Mammary epithelial cell (primary cell): ENCODE measurements at regions not wholly inside any gene's neighbourhood (a gene's known extent, or its start where the extent isn't known, plus 50 kb on each side); places are given as distances from the start of the nearest gene placed in this dataset.

Source experiments
- CTCF ChIP-seq, 2 donors: IDR thresholded peaks in 1 of 2; conservative IDR thresholded peaks in 1 of 2; 2 replicates each; pipeline ENCODE4 v1.5.1; 2011 to 2012; ENCODE audit warnings: inconsistent platforms in 2 of 2, low read length in 2 of 2, mild to moderate bottlenecking in 2 of 2, control low read depth in 1 of 2, low read depth in 1 of 2; ENCODE audit not compliant: insufficient read depth in 1 of 2; ENCODE audit errors: extremely low read depth in 1 of 2
- EZH2 ChIP-seq: IDR thresholded peaks from 2 replicates; pipeline ENCODE4 v1.6.1; 2012; ENCODE audit warnings: low read length, inconsistent platforms, borderline replicate concordance

DNA sequence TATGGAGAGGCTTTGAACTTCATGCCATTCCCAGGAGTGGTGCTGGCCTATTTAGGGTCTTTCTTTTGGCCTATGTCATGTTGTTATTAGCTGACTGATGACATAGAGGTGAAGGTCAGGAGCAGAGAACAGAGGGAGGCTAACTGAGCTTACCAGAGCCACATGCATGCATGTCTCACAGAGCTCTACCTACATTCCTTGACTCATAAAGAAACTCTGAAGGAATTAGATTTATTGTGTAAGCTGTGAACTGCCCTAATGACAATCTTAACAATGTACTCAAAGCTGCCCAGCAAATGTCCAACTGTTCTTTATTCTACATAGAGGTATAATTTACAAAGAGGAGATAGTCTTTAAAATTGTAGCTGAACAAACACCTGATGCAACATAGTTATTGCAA is 192.7 kb upstream of the CNR1 start:
- no peak for TF ChIP-seq CTCF (conservative IDR thresholded peaks at IDR 0.05 in 1 of 2, IDR thresholded peaks at IDR 0.05 in 1 of 2; ENCODE audit: extremely low read depth in 1 of 2, insufficient read depth in 1 of 2, low read depth in 1 of 2, low read length in 2 of 2)
- no peak for TF ChIP-seq EZH2
